HEK293 (cell line): ENCODE measurements at regions not wholly inside any gene's neighbourhood (a gene's known extent, or its start where the extent isn't known, plus 50 kb on each side); places are given as distances from the start of the nearest gene placed in this dataset.
A peak's percentile ranks its signal among the peaks of the same experiment; 100 is the strongest.

Experiments used
- CTCF ChIA-PET: fragments of 350-600 bp; formaldehyde crosslinking; extraction: SDS; loops from one replicate; lab custom pipeline; 2021; ENCODE audit warnings: antibody characterized with exemption; lab: Yijun Ruan, JAX
- POLR2A ChIA-PET: fragments of 300-600 bp; formaldehyde crosslinking; extraction: SDS; loops from one replicate; lab custom pipeline; 2020; ENCODE audit warnings: antibody characterized with exemption, inconsistent platforms; lab: Yijun Ruan, JAX
- H3K27ac ChIP-seq: fragments of 200-500 bp; sonication (Bioruptor generic); 2 replicates; pipeline ENCODE4 v1.5.1; 2014; ENCODE audit warnings: low read depth, low read length, control low read depth, inconsistent platforms; ENCODE audit errors: extremely low read depth
- H3K36me3 ChIP-seq, 2 experiments: fragments of 200-500 bp in 1 of 2; sonication (Bioruptor generic) in 1 of 2; 1 replicate in 1 of 2; 2 replicates in 1 of 2; pipeline ENCODE4 v1.5.1; 2014 to 2017; ENCODE audit warnings: inconsistent platforms in 2 of 2, low read length in 2 of 2; ENCODE audit not compliant: control insufficient read depth in 2 of 2, insufficient read depth in 1 of 2
- H3K4me1 ChIP-seq: fragments of 200-500 bp; sonication (Bioruptor generic); 2 replicates; pipeline ENCODE4 v1.5.1; 2014; ENCODE audit warnings: mild to moderate bottlenecking, low read length, inconsistent platforms; ENCODE audit not compliant: control insufficient read depth, insufficient read depth
- H3K4me3 ChIP-seq: 2 replicates; pipeline ENCODE4 v1.5.1; 2011; ENCODE audit warnings: low read depth, mild to moderate bottlenecking, control low read depth, low read length, moderate library complexity
- H3K9me3 ChIP-seq: fragments of 200-500 bp; sonication (Bioruptor generic); 2 replicates; pipeline ENCODE4 v1.5.1; 2014; ENCODE audit warnings: low read depth, low read length, inconsistent platforms; ENCODE audit not compliant: control insufficient read depth, insufficient read depth
- EGR2 ChIP-seq: fragments of 450-650 bp; formaldehyde crosslinking; IDR thresholded peaks from 2 replicates; pipeline ENCODE4 v1.5.1; 2016; ENCODE audit warnings: low read depth, missing biosample characterization, missing genetic modification characterization
- FEZF1 ChIP-seq: fragments of 450-650 bp; formaldehyde crosslinking; IDR thresholded peaks from 2 replicates; pipeline ENCODE4 v1.5.1; 2016; ENCODE audit warnings: missing biosample characterization, missing genetic modification characterization
- SETDB1 ChIP-seq: IDR thresholded peaks from one replicate; pipeline ENCODE4 v1.6.1; 2017; ENCODE audit warnings: mild to moderate bottlenecking, low read length, moderate library complexity, mixed read lengths; ENCODE audit not compliant: insufficient read length
- TRIM28 ChIP-seq: IDR thresholded peaks from 2 replicates; pipeline ENCODE4 v1.6.1; 2011; ENCODE audit warnings: low read length, control low read depth, borderline replicate concordance
- ZBTB6 ChIP-seq: fragments of 450-650 bp; formaldehyde crosslinking; IDR thresholded peaks from 2 replicates; pipeline ENCODE4 v1.5.1; 2017; ENCODE audit warnings: missing biosample characterization, missing genetic modification characterization
- ZNF140 ChIP-seq: fragments of 450-650 bp; formaldehyde crosslinking; IDR thresholded peaks from 2 replicates; pipeline ENCODE4 v1.5.1; 2016; ENCODE audit warnings: missing biosample characterization, missing genetic modification characterization
- ZNF169 ChIP-seq: fragments of 450-650 bp; formaldehyde crosslinking; IDR thresholded peaks from 2 replicates; pipeline ENCODE4 v1.5.1; 2016; ENCODE audit warnings: missing biosample characterization, missing genetic modification characterization
- ZNF510 ChIP-seq: fragments of 450-650 bp; formaldehyde crosslinking; IDR thresholded peaks from 2 replicates; pipeline ENCODE4 v1.5.1; 2018; ENCODE audit warnings: mild to moderate bottlenecking, missing genetic modification characterization, missing biosample characterization; ENCODE audit not compliant: insufficient replicate concordance
- ZNF514 ChIP-seq: fragments of 450-650 bp; formaldehyde crosslinking; IDR thresholded peaks from 2 replicates; pipeline ENCODE4 v1.5.1; 2016; ENCODE audit warnings: missing biosample characterization, missing genetic modification characterization
- ZNF530 ChIP-seq: fragments of 450-650 bp; formaldehyde crosslinking; IDR thresholded peaks from 2 replicates; pipeline ENCODE4 v1.5.1; 2016; ENCODE audit warnings: low read depth, missing biosample characterization, missing genetic modification characterization
- ZNF561 ChIP-seq: fragments of 450-650 bp; IDR thresholded peaks from 2 replicates; pipeline ENCODE4 v1.5.1; 2018; ENCODE audit warnings: missing biosample characterization, missing genetic modification characterization, borderline replicate concordance
- ZNF624 ChIP-seq: fragments of 450-650 bp; formaldehyde crosslinking; IDR thresholded peaks from 2 replicates; pipeline ENCODE4 v1.5.1; 2017; ENCODE audit warnings: missing biosample characterization, missing genetic modification characterization
- ZNF629 ChIP-seq: fragments of 450-650 bp; formaldehyde crosslinking; IDR thresholded peaks from 2 replicates; pipeline ENCODE4 v1.5.1; 2017; ENCODE audit warnings: missing biosample characterization, missing genetic modification characterization
- ZNF837 ChIP-seq: fragments of 450-650 bp; formaldehyde crosslinking; IDR thresholded peaks from 2 replicates; pipeline ENCODE4 v1.5.1; 2016; ENCODE audit warnings: missing biosample characterization, missing genetic modification characterization
- TF ChIP-seq, protein P1 (sequence below): fragments of 450-650 bp; formaldehyde crosslinking; IDR thresholded peaks from 2 replicates; pipeline ENCODE4 v1.5.1; 2016; ENCODE audit warnings: missing biosample characterization, missing genetic modification characterization
- TF ChIP-seq, protein P2 (sequence below): fragments of 450-650 bp; formaldehyde crosslinking; IDR thresholded peaks from 2 replicates; pipeline ENCODE4 v1.5.1; 2016; ENCODE audit warnings: missing biosample characterization, missing genetic modification characterization
- TF ChIP-seq, protein P3 (sequence below): fragments of 450-650 bp; formaldehyde crosslinking; IDR thresholded peaks from 2 replicates; pipeline ENCODE4 v1.5.1; 2016; ENCODE audit warnings: missing biosample characterization, missing genetic modification characterization

- TF ChIP-seq ZNF169 (tag by site-specific recombination) (no peak), EGR2 (no peak), SETDB1 (peak; percentile 99), ZNF510 (tag by site-specific recombination) (peak; percentile 3), TRIM28 (peak; percentile 92)
- H3K4me3 ChIP-seq = no peak overlapping the region
- H3K4me1 ChIP-seq = no peaks in the 10 kb centered on the region
- POLR2A ChIA-PET = no interaction called here
- H3K9me3 ChIP-seq = no peaks in the 10 kb centered on the region
- H3K36me3 ChIP-seq = no peaks in the 10 kb centered on the region
- no peak overlapping the region for H3K27ac ChIP-seq
- CTCF ChIA-PET = interaction anchor here (1.0 kb wide), 1 partner anchor 149 kb away, joined by 5 read pairs; no protein-coding TSS in a partner anchor
Measured at GRCh38 chr7:155195939-155196523, 101.6 kb upstream of the INSIG1 start.

- no peaks in the 10 kb centered on the region for H3K4me1 ChIP-seq
- TF ChIP-seq ZNF561 (tag by site-specific recombination) = no peak
- no peaks in the 10 kb centered on the region for H3K9me3 ChIP-seq
- no peak overlapping the region for H3K27ac ChIP-seq
- H3K4me3 ChIP-seq = no peak overlapping the region
- H3K36me3 ChIP-seq = no peaks in the 10 kb centered on the region
- ChIA-PET POLR2A (interaction anchor here (1.1 kb wide), 1 partner anchor 31 kb away, joined by 3 read pairs; no protein-coding TSS in a partner anchor), CTCF (interaction anchor here (1.0 kb wide), 1 partner anchor 147 kb away, joined by 3 read pairs; no protein-coding TSS in a partner anchor)
Measured at GRCh38 chr7:155198196-155198892, 99.3 kb upstream of the INSIG1 start.

DNA sequence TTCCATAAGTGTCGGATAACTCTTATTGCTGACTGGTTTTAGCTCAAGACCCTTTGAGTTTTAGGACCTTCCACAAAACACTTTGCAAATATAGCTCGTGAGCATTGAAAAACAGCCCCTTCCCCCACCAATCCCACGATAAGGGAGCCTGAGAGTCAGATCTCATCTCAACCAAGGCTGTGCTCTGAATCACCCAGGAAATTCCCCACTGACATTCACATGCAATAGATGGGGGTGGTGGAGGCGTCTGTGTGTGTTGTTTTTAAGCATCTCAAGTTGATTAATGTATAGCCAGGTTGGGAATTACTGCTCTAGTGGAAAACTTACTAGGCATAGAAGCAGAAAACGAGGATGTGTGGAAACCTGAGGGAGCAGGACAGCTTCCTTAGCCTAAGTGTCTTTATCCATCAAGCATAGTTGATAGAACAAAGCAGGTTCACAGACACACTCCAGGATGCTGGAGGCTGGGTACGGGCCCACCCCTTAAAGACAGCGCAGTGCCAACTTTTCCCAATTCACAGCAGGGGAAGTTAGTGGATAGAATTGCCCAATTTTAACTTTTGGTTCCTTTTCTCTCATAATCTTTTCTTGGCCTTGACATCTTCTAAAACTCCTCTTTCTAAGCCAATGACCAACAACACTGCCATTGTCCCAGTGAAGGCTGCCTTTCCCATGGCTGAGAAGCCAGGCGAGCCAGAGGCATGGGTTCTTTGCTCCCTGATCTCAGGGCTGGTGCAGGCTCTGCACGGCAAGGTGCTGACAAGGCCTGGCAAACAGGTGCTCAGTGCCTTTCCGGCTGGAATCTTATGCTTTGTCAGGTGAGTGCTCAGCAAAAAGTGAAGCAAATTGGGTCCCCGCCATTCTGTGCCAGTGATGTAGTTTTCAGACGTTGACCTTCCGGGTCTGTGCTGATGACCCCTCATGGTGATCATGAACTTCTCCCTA, 98.5 kb upstream of the INSIG1 start:
- CTCF ChIA-PET = interaction anchor here (0.6 to 1.0 kb wide), 2 partner anchors 8 to 146 kb away, joined by 3 to 4 read pairs; no protein-coding TSS in a partner anchor
- H3K4me3 ChIP-seq = no peak overlapping the region
- H3K9me3 ChIP-seq = no peaks in the 10 kb centered on the region
- H3K27ac ChIP-seq = no peak overlapping the region
- no peaks in the 10 kb centered on the region for H3K4me1 ChIP-seq
- no peaks in the 10 kb centered on the region for H3K36me3 ChIP-seq
- TF ChIP-seq ZBTB6 (tag by site-specific recombination) (no peak), EGR2 (peak; percentile 34; the same call in 1 of the 2 replicates)
- TF ChIP-seq, all 188 proteins: peak for 1
- POLR2A ChIA-PET = interaction anchor here (1.1 kb wide), 1 partner anchor 30 kb away, joined by 3 read pairs; no protein-coding TSS in a partner anchor

GRCh38 chr7:155201325-155202087, 96.2 kb upstream of the INSIG1 start:
- POLR2A ChIA-PET = no interaction called here
- H3K4me3 ChIP-seq = no peak overlapping the region
- H3K27ac ChIP-seq = no peak overlapping the region
- no peaks in the 10 kb centered on the region for H3K4me1 ChIP-seq
- no peaks in the 10 kb centered on the region for H3K36me3 ChIP-seq
- no peaks in the 10 kb centered on the region for H3K9me3 ChIP-seq
- CTCF ChIA-PET = interaction anchor here (0.9 to 1.2 kb wide), 2 partner anchors 11 to 143 kb away, joined by 3 to 4 read pairs; no protein-coding TSS in a partner anchor
- TF ChIP-seq, protein P1, sequence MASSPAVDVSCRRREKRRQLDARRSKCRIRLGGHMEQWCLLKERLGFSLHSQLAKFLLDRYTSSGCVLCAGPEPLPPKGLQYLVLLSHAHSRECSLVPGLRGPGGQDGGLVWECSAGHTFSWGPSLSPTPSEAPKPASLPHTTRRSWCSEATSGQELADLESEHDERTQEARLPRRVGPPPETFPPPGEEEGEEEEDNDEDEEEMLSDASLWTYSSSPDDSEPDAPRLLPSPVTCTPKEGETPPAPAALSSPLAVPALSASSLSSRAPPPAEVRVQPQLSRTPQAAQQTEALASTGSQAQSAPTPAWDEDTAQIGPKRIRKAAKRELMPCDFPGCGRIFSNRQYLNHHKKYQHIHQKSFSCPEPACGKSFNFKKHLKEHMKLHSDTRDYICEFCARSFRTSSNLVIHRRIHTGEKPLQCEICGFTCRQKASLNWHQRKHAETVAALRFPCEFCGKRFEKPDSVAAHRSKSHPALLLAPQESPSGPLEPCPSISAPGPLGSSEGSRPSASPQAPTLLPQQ = no peak
- TF ChIP-seq ZNF140 (tag by site-specific recombination) = no peak
- TF ChIP-seq, protein P2, sequence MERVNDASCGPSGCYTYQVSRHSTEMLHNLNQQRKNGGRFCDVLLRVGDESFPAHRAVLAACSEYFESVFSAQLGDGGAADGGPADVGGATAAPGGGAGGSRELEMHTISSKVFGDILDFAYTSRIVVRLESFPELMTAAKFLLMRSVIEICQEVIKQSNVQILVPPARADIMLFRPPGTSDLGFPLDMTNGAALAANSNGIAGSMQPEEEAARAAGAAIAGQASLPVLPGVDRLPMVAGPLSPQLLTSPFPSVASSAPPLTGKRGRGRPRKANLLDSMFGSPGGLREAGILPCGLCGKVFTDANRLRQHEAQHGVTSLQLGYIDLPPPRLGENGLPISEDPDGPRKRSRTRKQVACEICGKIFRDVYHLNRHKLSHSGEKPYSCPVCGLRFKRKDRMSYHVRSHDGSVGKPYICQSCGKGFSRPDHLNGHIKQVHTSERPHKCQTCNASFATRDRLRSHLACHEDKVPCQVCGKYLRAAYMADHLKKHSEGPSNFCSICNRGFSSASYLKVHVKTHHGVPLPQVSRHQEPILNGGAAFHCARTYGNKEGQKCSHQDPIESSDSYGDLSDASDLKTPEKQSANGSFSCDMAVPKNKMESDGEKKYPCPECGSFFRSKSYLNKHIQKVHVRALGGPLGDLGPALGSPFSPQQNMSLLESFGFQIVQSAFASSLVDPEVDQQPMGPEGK (tag by site-specific recombination) = no peak
- no peak for TF ChIP-seq ZNF530
- no peak for TF ChIP-seq FEZF1 (tag by site-specific recombination)
- TF ChIP-seq, protein P3, sequence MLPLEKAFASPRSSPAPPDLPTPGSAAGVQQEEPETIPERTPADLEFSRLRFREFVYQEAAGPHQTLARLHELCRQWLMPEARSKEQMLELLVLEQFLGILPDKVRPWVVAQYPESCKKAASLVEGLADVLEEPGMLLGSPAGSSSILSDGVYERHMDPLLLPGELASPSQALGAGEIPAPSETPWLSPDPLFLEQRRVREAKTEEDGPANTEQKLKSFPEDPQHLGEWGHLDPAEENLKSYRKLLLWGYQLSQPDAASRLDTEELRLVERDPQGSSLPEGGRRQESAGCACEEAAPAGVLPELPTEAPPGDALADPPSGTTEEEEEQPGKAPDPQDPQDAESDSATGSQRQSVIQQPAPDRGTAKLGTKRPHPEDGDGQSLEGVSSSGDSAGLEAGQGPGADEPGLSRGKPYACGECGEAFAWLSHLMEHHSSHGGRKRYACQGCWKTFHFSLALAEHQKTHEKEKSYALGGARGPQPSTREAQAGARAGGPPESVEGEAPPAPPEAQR (tag by site-specific recombination) = no peak
- no peak for TF ChIP-seq ZNF514
- TF ChIP-seq ZNF837 (tag by site-specific recombination) = no peak
- no peak for TF ChIP-seq ZNF629
- no peak for TF ChIP-seq ZNF624
